SK-N-SH (cell line): ENCODE measurements at regions not wholly inside any gene's neighbourhood (a gene's known extent, or its start where the extent isn't known, plus 50 kb on each side); places are given as distances from the start of the nearest gene placed in this dataset.

Experiments
- CTCF ChIA-PET: fragments of 300-600, 350-600 bp; formaldehyde crosslinking; extraction: SDS; loops from one replicate; lab custom pipeline; 2021; lab: Yijun Ruan, JAX
- POLR2A ChIA-PET: fragments of 350-600 bp; sonication (Branson Sonifier 250); formaldehyde crosslinking; extraction: SDS; loops from one replicate; lab custom pipeline; 2020; ENCODE audit warnings: antibody characterized with exemption, inconsistent platforms; lab: Yijun Ruan, JAX
- DNase-seq: peaks from one replicate; pipeline ENCODE4 v3.0.0; 2012
- H2AFZ ChIP-seq: fragments of 200-600 bp; sonication (generic); 2 replicates; pipeline ENCODE4 v1.8.1; 2016; ENCODE audit warnings: antibody characterized with exemption, mild to moderate bottlenecking, low read depth
- H3F3A ChIP-seq: fragments of 200-600 bp; sonication (generic); replicated peaks from 2 replicates; pipeline ENCODE3; 2016; ENCODE audit warnings: antibody characterized with exemption, mild to moderate bottlenecking; ENCODE audit not compliant: insufficient read depth
- H3K27ac ChIP-seq, 2 experiments: fragments of 200-500 bp in 1 of 2; fragments of 200-600 bp in 1 of 2; sonication (Bioruptor generic) in 1 of 2; sonication (generic), shearing (Covaris generic) in 1 of 2; 2 replicates each; pipeline versions ENCODE4 v1.5.1 to v1.6.1; 2014 to 2016; ENCODE audit warnings: low read depth in 2 of 2, inconsistent platforms in 1 of 2, low read length in 1 of 2, mild to moderate bottlenecking in 1 of 2, mixed read lengths in 1 of 2
- H3K27me3 ChIP-seq: fragments of 200-600 bp; sonication (generic), shearing (Covaris generic); 2 replicates; pipeline ENCODE4 v1.6.1; 2016; ENCODE audit warnings: mixed run types; ENCODE audit not compliant: insufficient read depth
- H3K36me3 ChIP-seq, 2 experiments: fragments of 200-500 bp in 1 of 2; fragments of 200-600 bp in 1 of 2; sonication (Bioruptor generic) in 1 of 2; sonication (generic) in 1 of 2; replicated peaks in 1 of 2; 2 replicates each; pipeline versions ENCODE3 to v1.5.1; 2014 to 2016; ENCODE audit warnings: low read length in 1 of 2, mild to moderate bottlenecking in 1 of 2; ENCODE audit not compliant: insufficient read depth in 2 of 2, control insufficient read depth in 1 of 2
- H3K4me1 ChIP-seq, 2 experiments: fragments of 200-500 bp in 1 of 2; fragments of 200-600 bp in 1 of 2; sonication (Bioruptor generic) in 1 of 2; sonication (generic), shearing (Covaris generic) in 1 of 2; 2 replicates each; pipeline versions ENCODE4 v1.5.1 to v1.6.1; 2014 to 2016; ENCODE audit warnings: low read depth in 1 of 2, low read length in 1 of 2, mixed run types in 1 of 2; ENCODE audit not compliant: insufficient read depth in 2 of 2, control insufficient read depth in 1 of 2
- H3K4me2 ChIP-seq: fragments of 200-600 bp; sonication (generic), shearing (Covaris generic); 2 replicates; pipeline ENCODE4 v1.6.1; 2017; ENCODE audit warnings: mixed run types
- H3K4me3 ChIP-seq, 2 experiments: fragments of 200-500 bp in 1 of 2; fragments of 200-600 bp in 1 of 2; sonication (Bioruptor generic) in 1 of 2; sonication (generic), shearing (Covaris generic) in 1 of 2; 2 replicates each; pipeline versions ENCODE4 v1.5.1 to v1.8.1; 2014 to 2016; ENCODE audit warnings: low read depth in 2 of 2, inconsistent platforms in 1 of 2, low read length in 1 of 2, mild to moderate bottlenecking in 1 of 2, mixed read lengths in 1 of 2, moderate library complexity in 1 of 2
- H3K79me2 ChIP-seq: fragments of 200-600 bp; sonication (generic); 2 replicates; pipeline ENCODE4 v1.8.1; 2017; ENCODE audit warnings: mild to moderate bottlenecking; ENCODE audit not compliant: insufficient read depth
- H3K9ac ChIP-seq: fragments of 200-600 bp; sonication (generic); 2 replicates; pipeline ENCODE4 v1.6.1; 2017; ENCODE audit warnings: mixed run types
- H3K9me2 ChIP-seq: fragments of 200-600 bp; sonication (generic); 2 replicates; pipeline ENCODE4 v1.6.1; 2017; ENCODE audit warnings: mixed run types
- H3K9me3 ChIP-seq: fragments of 200-600 bp; sonication (generic); 2 replicates; pipeline ENCODE4 v1.6.1; 2017; ENCODE audit warnings: mixed run types, mild to moderate bottlenecking, moderate library complexity
- H4K20me1 ChIP-seq: fragments of 200-600 bp; sonication (generic); 2 replicates; pipeline ENCODE4 v1.6.1; 2017; ENCODE audit warnings: mild to moderate bottlenecking, mixed run types; ENCODE audit not compliant: insufficient read depth
- EP300 ChIP-seq, 2 experiments: IDR thresholded peaks; 2 replicates each; pipeline versions ENCODE4 v1.4.0 to v1.6.1; 2012; ENCODE audit warnings: borderline replicate concordance in 1 of 2, low read depth in 1 of 2, low read length in 1 of 2
- EZH2phosphoT487 ChIP-seq: fragments of 200-600 bp; sonication (generic); IDR thresholded peaks from 2 replicates; pipeline ENCODE4 v1.6.1; 2017; ENCODE audit warnings: low read depth, mixed run types, mild to moderate bottlenecking, antibody characterized with exemption, moderate library complexity, borderline replicate concordance
- FOXJ3 ChIP-seq: sonication (generic); formaldehyde crosslinking; IDR thresholded peaks from 2 replicates; pipeline ENCODE4 v1.5.1; 2020; ENCODE audit warnings: mild to moderate bottlenecking, missing genetic modification reagents
- IRF3 ChIP-seq: fragments of 150-350 bp; IDR thresholded peaks from 2 replicates; pipeline ENCODE4 v1.6.1; 2016; ENCODE audit warnings: mild to moderate bottlenecking, low read depth, low read length
- NFIC ChIP-seq: IDR thresholded peaks from 2 replicates; pipeline ENCODE4 v1.4.0; 2012; ENCODE audit warnings: borderline replicate concordance
- NRF1 ChIP-seq: IDR thresholded peaks from 2 replicates; pipeline ENCODE4 v1.6.1; 2012; ENCODE audit warnings: low read depth, mild to moderate bottlenecking, low read length
- POLR2AphosphoS5 ChIP-seq: IDR thresholded peaks from 2 replicates; pipeline ENCODE4 v1.6.1; 2012; ENCODE audit warnings: low read depth, low read length
- REST ChIP-seq: IDR thresholded peaks from 2 replicates; pipeline ENCODE4 v1.6.1; 2012; ENCODE audit warnings: mild to moderate bottlenecking, low read depth, low read length, moderate library complexity
- RFX5 ChIP-seq: IDR thresholded peaks from 2 replicates; pipeline ENCODE4 v1.6.1; 2012; ENCODE audit warnings: mild to moderate bottlenecking, improper control_type of control experiment, low read length
- SIN3A ChIP-seq: IDR thresholded peaks from 2 replicates; pipeline ENCODE4 v1.6.1; 2012; ENCODE audit warnings: low read depth, mild to moderate bottlenecking, low read length, moderate library complexity, borderline replicate concordance
- TCF12 ChIP-seq: IDR thresholded peaks from 2 replicates; pipeline ENCODE4 v1.4.0; 2012
- WGBS: methylation state at CpG from one replicate; pipeline ENCODE4 v1.1.6; 2017; ENCODE audit warnings: low lambda C conversion rate; 5-methylcytosine and 5-hydroxymethylcytosine counted together
- TF ChIP-seq, protein P1 (sequence below): IDR thresholded peaks from 2 replicates; pipeline ENCODE4 v1.4.0; 2012; ENCODE audit warnings: low read depth
- TF ChIP-seq, protein P2 (sequence below): IDR thresholded peaks from 2 replicates; pipeline ENCODE4 v1.4.0; 2012; ENCODE audit warnings: low read depth, borderline replicate concordance
- TF ChIP-seq, protein P3 (sequence below): fragments of 200-600 bp; sonication (generic); IDR thresholded peaks from 2 replicates; pipeline ENCODE4 v1.6.1; 2017; ENCODE audit warnings: antibody characterized with exemption, mild to moderate bottlenecking, moderate library complexity

- WGBS = 81% methylated on average over 8 of the region's 8 CpGs
- ChIA-PET POLR2A (interaction anchor here (0.6 kb wide), 1 partner anchor 9 kb away, joined by 4 read pairs; no protein-coding TSS in a partner anchor), CTCF (interaction anchor here (1.0 kb wide), 1 partner anchor 142 kb away, joined by 3 read pairs; no protein-coding TSS in a partner anchor)
Measured at GRCh38 chr18:24584205-24584604, 123.8 kb downstream of the HRH4 start.

GRCh38 chr18:24584813-24585212, 124.4 kb downstream of the HRH4 start:
- no peaks in the 10 kb centered on the region for H3K27me3 ChIP-seq
- peaks cover 0 to 7% of the 10 kb centered on the region in 2 experiments; a peak in 1 of 4 replicates for H3K4me1 ChIP-seq
- no peak overlapping the region for H2AFZ ChIP-seq
- H3K9ac ChIP-seq = no peak overlapping the region
- no peaks in the 10 kb centered on the region for H3K79me2 ChIP-seq
- H3K36me3 ChIP-seq = no peaks in the 10 kb centered on the region
- H4K20me1 ChIP-seq = no peaks in the 10 kb centered on the region
- H3K9me2 ChIP-seq = no peaks in the 10 kb centered on the region
- no peak overlapping the region for H3K4me2 ChIP-seq
- no peak overlapping the region for H3K27ac ChIP-seq
- TF ChIP-seq SIN3A (no peak), POLR2AphosphoS5 (no peak), FOXJ3 (no peak), EZH2phosphoT487 (no peak), NRF1 (no peak)
- TF ChIP-seq, protein P1, sequence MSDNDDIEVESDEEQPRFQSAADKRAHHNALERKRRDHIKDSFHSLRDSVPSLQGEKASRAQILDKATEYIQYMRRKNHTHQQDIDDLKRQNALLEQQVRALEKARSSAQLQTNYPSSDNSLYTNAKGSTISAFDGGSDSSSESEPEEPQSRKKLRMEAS = no peak
- 58% methylated on average over 5 of the region's 5 CpGs for WGBS
- no peak for DNase-seq
- no peaks in the 10 kb centered on the region for H3K9me3 ChIP-seq
- ChIA-PET CTCF (interaction anchor here (1.0 kb wide), 1 partner anchor 142 kb away, joined by 3 read pairs; no protein-coding TSS in a partner anchor), POLR2A (no interaction called here)
- H3K4me3 ChIP-seq = no peak overlapping the region
- no peaks in the 10 kb centered on the region for H3F3A ChIP-seq

More at GRCh38 chr18:24584205-24584604, 123.8 kb downstream of the HRH4 start:
- Histone ChIP-seq H3F3A (no peaks in the 10 kb centered on the region), H3K4me1 (peaks cover 0 to 7% of the 10 kb centered on the region in 2 experiments; a peak in 1 of 4 replicates), H3K36me3 (no peaks in the 10 kb centered on the region), H3K27ac (no peak overlapping the region)
- no peak for DNase-seq
- TF ChIP-seq NFIC (no peak), FOXJ3 (no peak), EP300 (IDR thresholded peaks at IDR 0.05; ENCODE audit: borderline replicate concordance in 1 of 2, low read depth in 1 of 2, low read length in 1 of 2) (no peak), RFX5 (no peak)
- TF ChIP-seq, protein P2, sequence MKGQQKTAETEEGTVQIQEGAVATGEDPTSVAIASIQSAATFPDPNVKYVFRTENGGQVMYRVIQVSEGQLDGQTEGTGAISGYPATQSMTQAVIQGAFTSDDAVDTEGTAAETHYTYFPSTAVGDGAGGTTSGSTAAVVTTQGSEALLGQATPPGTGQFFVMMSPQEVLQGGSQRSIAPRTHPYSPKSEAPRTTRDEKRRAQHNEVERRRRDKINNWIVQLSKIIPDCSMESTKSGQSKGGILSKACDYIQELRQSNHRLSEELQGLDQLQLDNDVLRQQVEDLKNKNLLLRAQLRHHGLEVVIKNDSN = no peak
- TF ChIP-seq, all 33 proteins: peak for 0
- H2AFZ ChIP-seq = no peak overlapping the region
- H4K20me1 ChIP-seq = no peaks in the 10 kb centered on the region
- no peaks in the 10 kb centered on the region for H3K79me2 ChIP-seq
- H3K9me3 ChIP-seq = no peaks in the 10 kb centered on the region
- no peak overlapping the region for H3K9ac ChIP-seq
- no peaks in the 10 kb centered on the region for H3K27me3 ChIP-seq
- H3K9me2 ChIP-seq = no peaks in the 10 kb centered on the region
- no peak overlapping the region for H3K4me3 ChIP-seq
- H3K4me2 ChIP-seq = no peak overlapping the region

GRCh38 chr18:24585996-24586566, 125.6 kb downstream of the HRH4 start:
- 44% methylated on average over 6 of the region's 6 CpGs for WGBS
- no peaks in the 10 kb centered on the region for H4K20me1 ChIP-seq
- no peaks in the 10 kb centered on the region for H3K27me3 ChIP-seq
- no peaks in the 10 kb centered on the region for H3K9me3 ChIP-seq
- H3K79me2 ChIP-seq = no peaks in the 10 kb centered on the region
- no peak overlapping the region for H3K4me3 ChIP-seq
- no peaks in the 10 kb centered on the region for H3K9me2 ChIP-seq
- ChIA-PET CTCF (no interaction called here), POLR2A (no interaction called here)
- no peaks in the 10 kb centered on the region for H3F3A ChIP-seq
- peaks cover 0 to 7% of the 10 kb centered on the region in 2 experiments; a peak in 1 of 4 replicates for H3K4me1 ChIP-seq
- DNase-seq = no peak
- H3K9ac ChIP-seq = no peak overlapping the region
- no peak overlapping the region for H3K4me2 ChIP-seq
- no peaks in the 10 kb centered on the region for H3K36me3 ChIP-seq
- H2AFZ ChIP-seq = no peak overlapping the region
- no peak overlapping the region for H3K27ac ChIP-seq
- TF ChIP-seq, protein P3, sequence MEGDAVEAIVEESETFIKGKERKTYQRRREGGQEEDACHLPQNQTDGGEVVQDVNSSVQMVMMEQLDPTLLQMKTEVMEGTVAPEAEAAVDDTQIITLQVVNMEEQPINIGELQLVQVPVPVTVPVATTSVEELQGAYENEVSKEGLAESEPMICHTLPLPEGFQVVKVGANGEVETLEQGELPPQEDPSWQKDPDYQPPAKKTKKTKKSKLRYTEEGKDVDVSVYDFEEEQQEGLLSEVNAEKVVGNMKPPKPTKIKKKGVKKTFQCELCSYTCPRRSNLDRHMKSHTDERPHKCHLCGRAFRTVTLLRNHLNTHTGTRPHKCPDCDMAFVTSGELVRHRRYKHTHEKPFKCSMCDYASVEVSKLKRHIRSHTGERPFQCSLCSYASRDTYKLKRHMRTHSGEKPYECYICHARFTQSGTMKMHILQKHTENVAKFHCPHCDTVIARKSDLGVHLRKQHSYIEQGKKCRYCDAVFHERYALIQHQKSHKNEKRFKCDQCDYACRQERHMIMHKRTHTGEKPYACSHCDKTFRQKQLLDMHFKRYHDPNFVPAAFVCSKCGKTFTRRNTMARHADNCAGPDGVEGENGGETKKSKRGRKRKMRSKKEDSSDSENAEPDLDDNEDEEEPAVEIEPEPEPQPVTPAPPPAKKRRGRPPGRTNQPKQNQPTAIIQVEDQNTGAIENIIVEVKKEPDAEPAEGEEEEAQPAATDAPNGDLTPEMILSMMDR = no peak
- TF ChIP-seq IRF3 (no peak), REST (no peak), TCF12 (no peak)
